Astrocyte (in vitro differentiated cells and primary cell): ENCODE measurements at regions not wholly inside any gene's neighbourhood (a gene's known extent, or its start where the extent isn't known, plus 50 kb on each side); places are given as distances from the start of the nearest gene placed in this dataset.

Experiments used
- CTCF ChIP-seq: IDR thresholded peaks from 2 replicates; pipeline ENCODE4 v1.5.1; 2011; ENCODE audit warnings: low read depth, mild to moderate bottlenecking, inconsistent platforms, low read length, moderate library complexity; ENCODE audit not compliant: insufficient read depth
- EZH2 ChIP-seq: IDR thresholded peaks from 2 replicates; pipeline ENCODE4 v1.6.1; 2012; ENCODE audit warnings: mild to moderate bottlenecking, low read length, inconsistent platforms; ENCODE audit not compliant: insufficient read depth

GRCh38 chr7:11985376-11985775 is 153.4 kb upstream of the THSD7A start:
- no peak for TF ChIP-seq CTCF
- TF ChIP-seq EZH2: no peak
